ENCODE measurements at regions not wholly inside any gene's neighbourhood (a gene's known extent, or its start where the extent isn't known, plus 50 kb on each side); places are given as distances from the start of the nearest gene placed in this dataset.

GRCh38 chr2:12903272-12903671 lies 186.5 kb downstream of the TRIB2 start:
- Histone ChIP-seq H3K9me3 (ENCODE audit: severe bottlenecking) (no peaks in the 10 kb centered on the region), H3K27ac (ENCODE audit: poor library complexity, severe bottlenecking) (no peak overlapping the region), H3K27me3 (ENCODE audit: insufficient read depth, poor library complexity, severe bottlenecking) (no peaks in the 10 kb centered on the region), H3K4me1 (ENCODE audit: insufficient read depth, poor library complexity, severe bottlenecking) (no peaks in the 10 kb centered on the region), H3K36me3 (ENCODE audit: low read depth) (no peaks in the 10 kb centered on the region), H3K4me3 (ENCODE audit: severe bottlenecking) (no peak overlapping the region)
- ATAC-seq (ENCODE audit: low read depth) (no peak), DNase-seq (ENCODE audit: low spot score) (no peak)
- TF ChIP-seq, protein P1, sequence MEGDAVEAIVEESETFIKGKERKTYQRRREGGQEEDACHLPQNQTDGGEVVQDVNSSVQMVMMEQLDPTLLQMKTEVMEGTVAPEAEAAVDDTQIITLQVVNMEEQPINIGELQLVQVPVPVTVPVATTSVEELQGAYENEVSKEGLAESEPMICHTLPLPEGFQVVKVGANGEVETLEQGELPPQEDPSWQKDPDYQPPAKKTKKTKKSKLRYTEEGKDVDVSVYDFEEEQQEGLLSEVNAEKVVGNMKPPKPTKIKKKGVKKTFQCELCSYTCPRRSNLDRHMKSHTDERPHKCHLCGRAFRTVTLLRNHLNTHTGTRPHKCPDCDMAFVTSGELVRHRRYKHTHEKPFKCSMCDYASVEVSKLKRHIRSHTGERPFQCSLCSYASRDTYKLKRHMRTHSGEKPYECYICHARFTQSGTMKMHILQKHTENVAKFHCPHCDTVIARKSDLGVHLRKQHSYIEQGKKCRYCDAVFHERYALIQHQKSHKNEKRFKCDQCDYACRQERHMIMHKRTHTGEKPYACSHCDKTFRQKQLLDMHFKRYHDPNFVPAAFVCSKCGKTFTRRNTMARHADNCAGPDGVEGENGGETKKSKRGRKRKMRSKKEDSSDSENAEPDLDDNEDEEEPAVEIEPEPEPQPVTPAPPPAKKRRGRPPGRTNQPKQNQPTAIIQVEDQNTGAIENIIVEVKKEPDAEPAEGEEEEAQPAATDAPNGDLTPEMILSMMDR (IDR thresholded peaks at IDR 0.05; ENCODE audit: poor library complexity, severe bottlenecking) = no peak

DNA sequence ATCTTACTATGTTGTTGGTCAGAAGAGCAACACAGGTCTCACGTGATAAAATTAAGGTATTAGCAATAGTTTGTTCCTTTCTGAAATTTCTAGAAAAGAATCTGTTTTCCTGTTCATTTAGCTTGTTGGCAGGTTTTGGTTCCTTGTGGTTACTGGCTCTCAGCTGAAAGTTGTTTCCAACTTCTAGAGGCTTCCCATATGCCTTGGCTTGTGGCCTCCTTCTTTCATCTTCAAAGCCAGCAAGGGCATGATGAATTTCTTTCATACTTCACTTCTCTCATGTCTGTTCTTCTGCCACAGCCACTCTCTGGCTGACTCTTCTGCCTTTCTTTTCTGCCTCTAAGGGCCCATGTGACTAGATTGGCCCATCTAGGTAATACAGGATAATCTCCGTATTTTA lies 193.7 kb downstream of the TRIB2 start:
- H3K4me1 ChIP-seq (ENCODE audit: insufficient read depth, poor library complexity, severe bottlenecking) = no peaks in the 10 kb centered on the region
- H3K4me3 ChIP-seq (ENCODE audit: severe bottlenecking) = no peak overlapping the region
- no peaks in the 10 kb centered on the region for H3K36me3 ChIP-seq (ENCODE audit: low read depth)
- H3K27me3 ChIP-seq (ENCODE audit: insufficient read depth, poor library complexity, severe bottlenecking) = no peaks in the 10 kb centered on the region
- TF ChIP-seq, protein P1 (IDR thresholded peaks at IDR 0.05; ENCODE audit: poor library complexity, severe bottlenecking) = no peak
- DNase-seq (ENCODE audit: low spot score) = no peak
- H3K9me3 ChIP-seq (ENCODE audit: severe bottlenecking) = no peaks in the 10 kb centered on the region
- ATAC-seq (ENCODE audit: low read depth) = no peak
- no peak overlapping the region for H3K27ac ChIP-seq (ENCODE audit: poor library complexity, severe bottlenecking)

- no peaks in the 10 kb centered on the region for H3K9me3 ChIP-seq (ENCODE audit: severe bottlenecking)
- no peaks in the 10 kb centered on the region for H3K4me1 ChIP-seq (ENCODE audit: insufficient read depth, poor library complexity, severe bottlenecking)
- H3K36me3 ChIP-seq (ENCODE audit: low read depth) = no peaks in the 10 kb centered on the region
- no peak overlapping the region for H3K4me3 ChIP-seq (ENCODE audit: severe bottlenecking)
- ATAC-seq (ENCODE audit: low read depth) (no peak), DNase-seq (ENCODE audit: low spot score) (no peak)
- H3K27ac ChIP-seq (ENCODE audit: poor library complexity, severe bottlenecking) = no peak overlapping the region
- H3K27me3 ChIP-seq (ENCODE audit: insufficient read depth, poor library complexity, severe bottlenecking) = no peaks in the 10 kb centered on the region
- TF ChIP-seq, protein P1 (IDR thresholded peaks at IDR 0.05; ENCODE audit: poor library complexity, severe bottlenecking) = no peak
Observed at GRCh38 chr2:12915787-12916186, 199.1 kb downstream of the TRIB2 start.

DNA sequence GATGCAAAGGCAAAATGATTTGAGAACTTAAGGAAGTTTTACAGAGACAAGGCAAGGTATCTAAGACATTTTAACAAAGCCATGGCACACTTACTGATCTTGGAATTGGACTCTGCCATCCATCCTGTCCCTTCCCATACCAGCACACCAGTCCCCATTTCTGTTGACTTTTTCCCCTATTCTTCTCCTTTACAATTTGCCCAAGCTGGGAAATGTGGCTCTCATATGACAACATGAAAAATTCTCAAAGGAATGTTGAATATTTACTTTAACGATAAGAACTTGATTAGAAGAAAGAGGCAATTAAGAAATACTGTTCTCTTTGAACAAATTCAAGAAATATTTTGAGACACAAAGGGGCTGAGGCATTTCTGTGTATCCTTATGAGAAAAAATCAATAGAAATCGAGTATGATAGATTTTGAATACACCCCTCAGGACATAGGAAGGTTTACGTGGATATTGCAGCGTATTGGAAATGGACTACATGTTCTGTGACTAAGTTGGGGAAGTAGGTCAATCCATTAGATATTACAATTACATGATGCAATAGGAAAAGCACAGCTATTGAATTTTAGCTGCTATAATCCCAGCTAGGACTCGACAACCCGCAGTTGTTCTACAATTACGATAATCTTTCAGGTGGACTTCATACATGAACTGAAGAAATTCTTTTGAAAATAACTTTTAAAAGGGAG lies 201.6 kb downstream of the TRIB2 start:
- Histone ChIP-seq H3K27ac (ENCODE audit: poor library complexity, severe bottlenecking) (no peak overlapping the region), H3K4me1 (ENCODE audit: insufficient read depth, poor library complexity, severe bottlenecking) (no peaks in the 10 kb centered on the region), H3K4me3 (ENCODE audit: severe bottlenecking) (no peak overlapping the region), H3K9me3 (ENCODE audit: severe bottlenecking) (no peaks in the 10 kb centered on the region), H3K36me3 (ENCODE audit: low read depth) (no peaks in the 10 kb centered on the region), H3K27me3 (ENCODE audit: insufficient read depth, poor library complexity, severe bottlenecking) (no peaks in the 10 kb centered on the region)
- DNase-seq (ENCODE audit: low spot score) (no peak), ATAC-seq (ENCODE audit: low read depth) (no peak)
- TF ChIP-seq, protein P1 (IDR thresholded peaks at IDR 0.05; ENCODE audit: poor library complexity, severe bottlenecking) = no peak

DNA sequence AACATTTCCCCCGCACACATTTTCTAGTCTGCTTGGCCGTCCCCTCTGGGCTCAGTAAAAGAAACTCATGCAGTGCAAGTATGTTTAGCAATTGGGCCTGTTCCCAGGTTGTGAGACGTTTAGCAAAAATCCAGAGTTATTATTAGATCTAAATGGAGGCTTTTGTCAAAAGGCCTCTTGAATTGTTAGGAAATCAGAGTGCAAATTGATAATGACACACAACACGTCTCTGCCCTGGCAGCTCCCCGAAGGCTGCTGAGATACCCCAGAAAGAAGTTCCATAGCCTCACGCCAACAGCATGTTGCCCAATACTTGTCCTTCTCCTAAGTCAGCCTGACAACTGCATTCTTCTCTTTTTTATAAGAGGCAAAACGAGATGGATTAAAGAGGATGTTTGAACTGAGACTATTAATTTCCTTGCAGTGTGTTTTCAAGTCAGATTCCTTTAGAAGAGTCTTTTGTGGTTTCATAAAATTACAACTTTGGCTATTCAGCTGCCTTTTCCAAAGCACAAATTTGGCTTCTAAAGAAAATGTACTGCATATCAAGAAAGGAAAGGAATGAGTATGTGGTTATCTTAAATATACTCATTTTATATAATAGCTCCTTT lies 202.2 kb downstream of the TRIB2 start:
- ATAC-seq (ENCODE audit: low read depth) (no peak), DNase-seq (ENCODE audit: low spot score) (no peak)
- H3K9me3 ChIP-seq (ENCODE audit: severe bottlenecking) = no peaks in the 10 kb centered on the region
- H3K36me3 ChIP-seq (ENCODE audit: low read depth) = no peaks in the 10 kb centered on the region
- TF ChIP-seq, protein P1 (IDR thresholded peaks at IDR 0.05; ENCODE audit: poor library complexity, severe bottlenecking) = no peak
- no peak overlapping the region for H3K4me3 ChIP-seq (ENCODE audit: severe bottlenecking)
- no peaks in the 10 kb centered on the region for H3K4me1 ChIP-seq (ENCODE audit: insufficient read depth, poor library complexity, severe bottlenecking)
- no peaks in the 10 kb centered on the region for H3K27me3 ChIP-seq (ENCODE audit: insufficient read depth, poor library complexity, severe bottlenecking)
- no peak overlapping the region for H3K27ac ChIP-seq (ENCODE audit: poor library complexity, severe bottlenecking)

Data from RWPE2 (cell line).